DOHH2 (cell line): ENCODE measurements at regions not wholly inside any gene's neighbourhood (a gene's known extent, or its start where the extent isn't known, plus 50 kb on each side); places are given as distances from the start of the nearest gene placed in this dataset.

Source experiments
- H3F3A ChIP-seq: fragments of 200-600 bp; sonication (generic), shearing (Covaris generic); 2 replicates; pipeline ENCODE4 v1.6.0; 2016; ENCODE audit warnings: antibody characterized with exemption, mild to moderate bottlenecking; ENCODE audit not compliant: control insufficient read depth, insufficient read depth
- H3K27ac ChIP-seq: fragments of 200-600 bp; sonication (generic); 2 replicates; pipeline ENCODE4 v1.5.1; 2014; ENCODE audit warnings: low read depth, mild to moderate bottlenecking, low read length, moderate library complexity
- H3K27me3 ChIP-seq: fragments of 200-600 bp; sonication (generic); 2 replicates; pipeline ENCODE4 v1.6.1; 2014; ENCODE audit warnings: mild to moderate bottlenecking, low read length, mixed read lengths; ENCODE audit not compliant: control insufficient read depth
- H3K36me3 ChIP-seq: fragments of 200-600 bp; sonication (generic); 2 replicates; pipeline ENCODE4 v1.6.1; 2014; ENCODE audit warnings: mild to moderate bottlenecking, low read length, moderate library complexity, mixed read lengths; ENCODE audit not compliant: control insufficient read depth
- H3K4me1 ChIP-seq: fragments of 200-600 bp; sonication (generic); 2 replicates; pipeline ENCODE4 v1.6.1; 2014; ENCODE audit warnings: mild to moderate bottlenecking, low read length, mixed read lengths; ENCODE audit not compliant: control insufficient read depth
- H3K4me2 ChIP-seq: fragments of 200-600 bp; sonication (generic); 2 replicates; pipeline ENCODE4 v1.6.0; 2014; ENCODE audit warnings: mild to moderate bottlenecking, low read length, moderate library complexity
- H3K4me3 ChIP-seq: fragments of 200-600 bp; sonication (generic); 2 replicates; pipeline ENCODE4 v1.5.1; 2014; ENCODE audit warnings: mild to moderate bottlenecking, low read length, mixed read lengths
- H3K79me2 ChIP-seq: fragments of 200-600 bp; sonication (generic); 2 replicates; pipeline ENCODE4 v1.6.1; 2014; ENCODE audit warnings: mild to moderate bottlenecking, low read length, mixed read lengths; ENCODE audit not compliant: control insufficient read depth
- H3K9me2 ChIP-seq: fragments of 200-600 bp; sonication (generic); replicated peaks from 2 replicates; pipeline ENCODE4 v1.6.1; 2014; ENCODE audit warnings: mild to moderate bottlenecking, low read length, mixed read lengths; ENCODE audit not compliant: control insufficient read depth
- H3K9me3 ChIP-seq: fragments of 200-600 bp; sonication (generic); 2 replicates; pipeline ENCODE4 v1.6.1; 2014; ENCODE audit warnings: antibody characterized with exemption, low read length, mixed read lengths; ENCODE audit not compliant: control insufficient read depth, insufficient read depth
- H4K20me1 ChIP-seq: fragments of 200-600 bp; sonication (generic); 2 replicates; pipeline ENCODE4 v1.6.0; 2014; ENCODE audit warnings: low read depth, mild to moderate bottlenecking, antibody characterized with exemption, low read length, moderate library complexity; ENCODE audit not compliant: control insufficient read depth, insufficient read depth
- CTCF ChIP-seq: fragments of 200-600 bp; sonication (generic); IDR thresholded peaks from one replicate; pipeline ENCODE4 v1.5.1; 2014; ENCODE audit warnings: antibody characterized with exemption, mild to moderate bottlenecking, low read depth, low read length; ENCODE audit not compliant: poor library complexity, severe bottlenecking
- EZH2phosphoT487 ChIP-seq: fragments of 200-600 bp; sonication (generic); IDR thresholded peaks from 2 replicates; pipeline ENCODE4 v1.6.1; 2017; ENCODE audit warnings: borderline replicate concordance, mild to moderate bottlenecking, antibody characterized with exemption, low read length, moderate library complexity, mixed read lengths

GRCh38 chr10:23826421-23826820 lies 382.5 kb upstream of the KIAA1217 start:
- no peak overlapping the region for H3K4me2 ChIP-seq
- H3K27me3 ChIP-seq, result no peaks in the 10 kb centered on the region
- H3K4me3 ChIP-seq, result no peak overlapping the region
- no peaks in the 10 kb centered on the region for H3K9me3 ChIP-seq
- TF ChIP-seq EZH2phosphoT487 (no peak), CTCF (no peak)
- H3K27ac ChIP-seq, result no peak overlapping the region
- H3K9me2 ChIP-seq, result no peaks in the 10 kb centered on the region
- H3K36me3 ChIP-seq, result no peaks in the 10 kb centered on the region
- H3K79me2 ChIP-seq, result no peaks in the 10 kb centered on the region
- peaks cover 21% of the 10 kb centered on the region for H3K4me1 ChIP-seq
- H4K20me1 ChIP-seq, result no peaks in the 10 kb centered on the region
- no peaks in the 10 kb centered on the region for H3F3A ChIP-seq

GRCh38 chr10:23829556-23829955 lies 379.4 kb upstream of the KIAA1217 start:
- no peaks in the 10 kb centered on the region for H3K79me2 ChIP-seq
- no peaks in the 10 kb centered on the region for H3F3A ChIP-seq
- H4K20me1 ChIP-seq, result no peaks in the 10 kb centered on the region
- no peak overlapping the region for H3K4me3 ChIP-seq
- H3K27ac ChIP-seq, result no peak overlapping the region
- H3K9me2 ChIP-seq, result no peaks in the 10 kb centered on the region
- TF ChIP-seq CTCF (no peak), EZH2phosphoT487 (no peak)
- no peaks in the 10 kb centered on the region for H3K27me3 ChIP-seq
- no peaks in the 10 kb centered on the region for H3K4me1 ChIP-seq
- H3K4me2 ChIP-seq, result no peak overlapping the region
- no peaks in the 10 kb centered on the region for H3K9me3 ChIP-seq
- H3K36me3 ChIP-seq, result no peaks in the 10 kb centered on the region

GRCh38 chr10:23834091-23834490 lies 374.8 kb upstream of the KIAA1217 start:
- no peaks in the 10 kb centered on the region for H3K9me3 ChIP-seq
- H3K27me3 ChIP-seq, result no peaks in the 10 kb centered on the region
- H4K20me1 ChIP-seq, result no peaks in the 10 kb centered on the region
- no peaks in the 10 kb centered on the region for H3K36me3 ChIP-seq
- H3K4me3 ChIP-seq, result no peak overlapping the region
- no peaks in the 10 kb centered on the region for H3F3A ChIP-seq
- no peaks in the 10 kb centered on the region for H3K9me2 ChIP-seq
- no peak overlapping the region for H3K27ac ChIP-seq
- peaks cover 3% of the 10 kb centered on the region for H3K4me1 ChIP-seq
- TF ChIP-seq CTCF, result no peak
- no peak for TF ChIP-seq EZH2phosphoT487
- H3K79me2 ChIP-seq, result no peaks in the 10 kb centered on the region
- no peak overlapping the region for H3K4me2 ChIP-seq

GRCh38 chr10:23850631-23851030 lies 358.3 kb upstream of the KIAA1217 start:
- H3K27ac ChIP-seq, result no peak overlapping the region
- no peak for TF ChIP-seq CTCF
- no peak for TF ChIP-seq EZH2phosphoT487
- no peaks in the 10 kb centered on the region for H3F3A ChIP-seq
- H3K9me3 ChIP-seq, result no peaks in the 10 kb centered on the region
- H3K79me2 ChIP-seq, result no peaks in the 10 kb centered on the region
- H3K4me1 ChIP-seq, result peaks cover 9% of the 10 kb centered on the region
- no peaks in the 10 kb centered on the region for H3K36me3 ChIP-seq
- H3K4me3 ChIP-seq, result no peak overlapping the region
- H3K27me3 ChIP-seq, result no peaks in the 10 kb centered on the region
- no peaks in the 10 kb centered on the region for H3K9me2 ChIP-seq
- H4K20me1 ChIP-seq, result no peaks in the 10 kb centered on the region
- no peak overlapping the region for H3K4me2 ChIP-seq
